Thymus (tissue), 11 donors: ENCODE measurements at regions not wholly inside any gene's neighbourhood (a gene's known extent, or its start where the extent isn't known, plus 50 kb on each side); places are given as distances from the start of the nearest gene placed in this dataset.
A peak's percentile ranks its signal among the peaks of the same experiment; 100 is the strongest.
"Not testable (repeated sequence)": the region's sequence is repeated elsewhere in the genome, so short reads cannot be mapped to it uniquely, and the experiment has no call there.

Source experiments
- DNase-seq, 9 donors: peaks; one replicate each; pipeline ENCODE4 v3.0.0-alpha.2; 2013; ENCODE audit warnings: low spot score in 9 of 9, low read depth in 6 of 9, missing footprints in 1 of 9
- H3K27ac ChIP-seq, 2 donors: one replicate each; pipeline ENCODE4 v1.5.1; 2013; ENCODE audit warnings: control low read depth in 1 of 2, low read depth in 1 of 2, low read length in 1 of 2, mild to moderate bottlenecking in 1 of 2, moderate library complexity in 1 of 2
- H3K27me3 ChIP-seq, 2 donors: one replicate each; pipeline ENCODE4 v1.5.1; 2013; ENCODE audit warnings: low read length in 1 of 2; ENCODE audit not compliant: control insufficient read depth in 2 of 2, insufficient read depth in 1 of 2
- H3K36me3 ChIP-seq, 2 donors: one replicate each; pipeline ENCODE4 v1.5.1; 2013; ENCODE audit warnings: low read length in 1 of 2, mild to moderate bottlenecking in 1 of 2, moderate library complexity in 1 of 2; ENCODE audit not compliant: control insufficient read depth in 2 of 2, insufficient read depth in 2 of 2
- H3K4me1 ChIP-seq, 2 donors: one replicate each; pipeline ENCODE4 v1.5.1; 2013; ENCODE audit warnings: low read length in 2 of 2; ENCODE audit not compliant: control insufficient read depth in 2 of 2, insufficient read depth in 2 of 2
- H3K4me3 ChIP-seq, 2 donors: one replicate each; pipeline ENCODE4 v1.5.1; 2013; ENCODE audit warnings: low read length in 2 of 2, control low read depth in 1 of 2, mild to moderate bottlenecking in 1 of 2
- H3K9me3 ChIP-seq, 2 donors: one replicate each; pipeline ENCODE4 v1.5.1; 2013; ENCODE audit warnings: low read length in 1 of 2, mild to moderate bottlenecking in 1 of 2; ENCODE audit not compliant: control insufficient read depth in 2 of 2, insufficient read depth in 1 of 2
- WGBS: extraction: QIAGEN DNeasy Blood & Tissue Kit; methylation state at CpG from one replicate; pipeline ENCODE4 v1.1.7; 2013; 5-methylcytosine and 5-hydroxymethylcytosine counted together
- donor health status: healthy.

DNA sequence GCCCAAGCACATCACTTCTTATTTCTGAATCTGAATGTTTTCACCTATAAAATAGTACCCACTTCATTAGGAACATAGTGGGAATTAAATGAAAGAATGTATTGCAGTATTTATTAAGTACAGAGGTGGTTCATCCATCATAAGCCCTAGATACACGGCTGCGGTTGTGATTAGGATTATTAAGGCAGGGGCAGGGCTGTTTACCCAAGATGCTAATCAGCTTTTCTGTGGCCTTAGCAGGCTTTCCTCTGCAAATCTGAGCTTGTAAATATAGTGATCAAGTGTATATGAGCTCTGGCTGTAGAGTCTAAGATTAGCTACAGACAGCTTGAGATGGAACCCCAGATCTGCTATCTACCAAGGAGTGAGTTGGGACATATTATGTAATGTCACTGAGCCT is 124.1 kb upstream of the ADRA1B start:
- Histone ChIP-seq H3K27ac (no peak overlapping the region), H3K4me1 (no peaks in the 10 kb centered on the region), H3K9me3 (no peaks in the 10 kb centered on the region), H3K36me3 (no peaks in the 10 kb centered on the region), H3K4me3 (no peak overlapping the region), H3K27me3 (no peaks in the 10 kb centered on the region)
- DNase-seq, result no peak
- WGBS, result 96% methylated on average over 2 of the region's 2 CpGs

DNA sequence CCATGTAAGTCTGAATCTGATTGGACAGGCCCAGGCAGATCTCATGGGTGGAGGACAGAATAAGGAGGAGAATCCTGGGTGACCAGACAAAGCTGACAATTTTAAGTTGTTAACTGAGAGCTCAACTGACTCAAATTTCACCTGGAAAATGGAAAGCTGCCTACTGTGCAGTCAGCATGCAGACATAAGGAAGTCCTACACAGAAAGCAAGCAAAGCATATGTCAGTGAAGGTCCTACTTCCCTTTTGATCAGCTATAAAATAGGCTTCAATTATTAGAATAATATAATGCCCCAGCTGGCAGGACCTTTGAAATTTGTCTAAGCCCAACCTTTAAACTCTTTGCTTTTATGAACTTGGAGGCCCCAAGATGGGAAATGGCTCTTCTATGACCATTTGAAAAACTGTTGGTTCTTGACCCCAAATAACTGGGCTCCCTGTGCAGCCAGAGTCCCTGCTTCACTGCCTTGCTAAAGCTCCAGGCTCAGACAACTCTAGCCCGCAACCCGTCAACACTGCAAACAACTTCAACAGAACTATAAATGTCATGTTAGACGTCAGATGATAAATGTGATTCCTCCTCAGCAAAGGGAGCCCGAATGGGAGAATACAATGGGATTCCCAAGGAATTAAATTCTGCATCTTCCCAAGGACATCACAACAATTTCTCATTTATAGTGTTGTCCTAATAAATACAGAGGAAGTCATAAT is 118.9 kb upstream of the ADRA1B start:
- WGBS, result 95% methylated on average over 4 of the region's 4 CpGs
- Histone ChIP-seq H3K4me3 (no peak overlapping the region), H3K27ac (no peak overlapping the region), H3K9me3 (no peaks in the 10 kb centered on the region), H3K4me1 (no peaks in the 10 kb centered on the region), H3K36me3 (no peaks in the 10 kb centered on the region), H3K27me3 (no peaks in the 10 kb centered on the region)
- DNase-seq, result no peak

DNA sequence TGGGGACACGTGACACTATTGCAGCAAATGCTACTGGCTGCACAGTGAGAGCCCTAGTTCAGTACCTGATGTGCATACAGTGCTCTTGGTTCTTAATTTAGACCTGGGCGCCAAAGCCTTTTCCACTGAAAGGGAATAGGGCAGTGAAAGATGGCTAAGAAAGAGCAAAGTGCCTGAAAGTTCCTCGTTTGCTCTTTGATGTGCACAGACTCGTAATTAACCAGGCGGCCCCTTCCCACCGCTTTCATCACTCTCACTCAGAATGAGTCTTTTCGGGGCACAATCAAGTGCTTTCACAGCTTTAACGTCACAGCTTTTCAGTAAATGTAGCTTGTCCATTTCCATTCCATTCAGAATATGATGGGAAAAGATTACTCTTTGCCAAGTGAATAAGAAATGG is 116.6 kb upstream of the ADRA1B start:
- Histone ChIP-seq H3K4me3 (no peak overlapping the region), H3K9me3 (no peaks in the 10 kb centered on the region), H3K4me1 (no peaks in the 10 kb centered on the region), H3K27me3 (no peaks in the 10 kb centered on the region), H3K27ac (no peak overlapping the region), H3K36me3 (no peaks in the 10 kb centered on the region)
- no peak for DNase-seq
- WGBS, result 97% methylated on average over 8 of the region's 8 CpGs

DNA sequence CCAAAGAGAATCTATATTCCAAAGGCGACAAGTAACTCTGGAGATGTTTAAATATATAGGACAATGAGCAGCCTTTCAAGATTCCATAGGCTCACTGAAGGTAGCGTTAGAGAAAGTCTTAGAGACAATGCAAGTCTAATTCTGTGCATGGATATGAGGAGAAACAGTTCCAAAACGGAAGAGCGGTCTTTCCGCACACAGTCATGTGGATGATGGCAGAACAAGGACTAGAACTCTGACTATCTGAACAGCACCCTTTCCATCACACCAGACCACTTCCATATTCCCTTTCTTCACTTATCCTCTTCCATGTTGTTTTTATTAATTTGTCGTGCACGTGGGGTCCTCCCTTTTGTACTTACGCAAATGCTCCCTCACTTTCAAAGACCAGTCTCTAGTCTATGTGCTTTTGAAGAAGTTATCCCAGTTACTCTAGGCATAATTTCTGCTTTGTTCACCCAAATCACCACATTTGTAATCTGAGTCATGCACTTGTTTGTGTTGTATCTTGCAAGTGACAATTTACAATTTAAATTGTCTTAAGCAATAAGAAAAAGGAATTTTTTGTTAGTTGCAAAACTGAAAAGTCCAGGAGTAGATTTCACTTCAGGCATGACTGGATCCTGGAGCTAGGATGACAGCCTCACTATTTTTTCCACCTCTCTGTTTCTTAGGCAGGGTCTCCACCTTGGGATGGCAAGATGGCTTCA is 116.0 kb upstream of the ADRA1B start:
- Histone ChIP-seq H3K27ac (no peak overlapping the region), H3K4me3 (no peak overlapping the region), H3K27me3 (no peaks in the 10 kb centered on the region), H3K36me3 (no peaks in the 10 kb centered on the region), H3K9me3 (no peaks in the 10 kb centered on the region), H3K4me1 (no peaks in the 10 kb centered on the region)
- DNase-seq, result no peak
- WGBS, result 98% methylated on average over 8 of the region's 8 CpGs

DNA sequence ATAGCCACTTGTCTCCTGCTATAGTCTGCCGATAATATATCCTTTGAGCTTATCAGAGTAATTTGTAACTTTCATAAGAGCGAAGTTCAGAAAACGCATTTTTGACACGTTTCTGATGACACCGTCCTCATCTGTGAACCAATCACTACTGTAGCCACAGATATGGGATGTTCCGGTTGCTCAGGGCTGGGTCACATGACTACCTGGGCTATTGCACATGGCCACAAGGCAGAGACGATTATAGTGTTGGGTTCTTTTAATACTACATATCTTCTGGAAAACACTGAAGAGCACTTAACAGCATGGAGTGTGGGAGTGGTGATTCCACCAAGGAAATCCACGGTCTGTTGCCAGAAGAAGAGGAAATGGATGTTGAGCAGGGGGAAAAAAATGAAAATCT is 115.0 kb upstream of the ADRA1B start:
- no peaks in the 10 kb centered on the region for H3K4me1 ChIP-seq
- no peaks in the 10 kb centered on the region for H3K36me3 ChIP-seq
- H3K9me3 ChIP-seq, result no peaks in the 10 kb centered on the region
- no peak overlapping the region for H3K4me3 ChIP-seq
- H3K27ac ChIP-seq, result no peak overlapping the region
- DNase-seq, result no peak
- H3K27me3 ChIP-seq, result no peaks in the 10 kb centered on the region
- WGBS, result 96% methylated on average over 8 of the region's 8 CpGs

DNA sequence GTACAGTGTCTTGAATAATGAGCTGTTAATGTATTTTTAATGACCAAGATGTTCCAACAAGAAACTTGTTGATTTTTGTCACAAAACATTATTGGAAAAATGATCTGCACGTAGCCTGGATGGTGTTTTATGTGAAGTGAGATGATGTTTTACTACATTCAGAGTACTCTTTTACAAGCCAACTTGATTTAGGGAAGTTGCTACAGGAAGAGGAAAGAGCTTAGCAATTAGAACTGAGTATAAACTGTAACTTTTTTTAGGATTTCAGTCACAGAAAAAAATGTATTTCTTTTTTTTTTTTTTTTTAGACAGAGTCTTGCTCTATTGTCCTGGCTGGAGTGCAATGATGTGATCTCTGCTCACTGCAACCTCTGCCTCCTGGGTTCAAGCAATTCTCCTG is 113.6 kb upstream of the ADRA1B start:
- H3K4me3 ChIP-seq, result no peak overlapping the region
- 26% methylated on average over 1 of the region's 1 CpG for WGBS
- H3K27me3 ChIP-seq, result no peaks in the 10 kb centered on the region
- no peaks in the 10 kb centered on the region for H3K9me3 ChIP-seq
- no peak overlapping the region for H3K27ac ChIP-seq
- no peak for DNase-seq
- H3K4me1 ChIP-seq, result no peaks in the 10 kb centered on the region
- no peaks in the 10 kb centered on the region for H3K36me3 ChIP-seq

DNA sequence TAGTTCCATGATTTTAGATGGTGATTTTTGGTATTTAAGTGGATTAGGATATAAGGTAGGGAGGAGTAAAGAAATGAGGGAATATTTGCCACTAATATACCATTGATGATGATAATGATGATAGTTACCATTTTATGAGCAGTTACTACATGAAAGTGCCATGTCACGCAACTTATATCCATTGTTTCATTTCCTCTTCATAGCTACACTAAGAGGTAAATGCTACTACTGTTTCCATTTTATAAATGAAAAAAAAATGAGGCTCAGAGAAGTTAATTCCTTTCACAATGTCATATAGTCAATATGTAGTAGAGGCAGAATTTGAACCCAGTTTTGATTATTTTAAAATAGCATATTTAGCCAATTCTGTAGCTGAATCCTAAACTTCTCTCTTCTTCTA is 112.2 kb upstream of the ADRA1B start:
- Histone ChIP-seq H3K27ac (no peak overlapping the region), H3K4me3 (no peak overlapping the region), H3K36me3 (no peaks in the 10 kb centered on the region), H3K9me3 (no peaks in the 10 kb centered on the region), H3K27me3 (no peaks in the 10 kb centered on the region), H3K4me1 (no peaks in the 10 kb centered on the region)
- 96% methylated on average over 1 of the region's 1 CpG for WGBS
- DNase-seq, result no peak

DNA sequence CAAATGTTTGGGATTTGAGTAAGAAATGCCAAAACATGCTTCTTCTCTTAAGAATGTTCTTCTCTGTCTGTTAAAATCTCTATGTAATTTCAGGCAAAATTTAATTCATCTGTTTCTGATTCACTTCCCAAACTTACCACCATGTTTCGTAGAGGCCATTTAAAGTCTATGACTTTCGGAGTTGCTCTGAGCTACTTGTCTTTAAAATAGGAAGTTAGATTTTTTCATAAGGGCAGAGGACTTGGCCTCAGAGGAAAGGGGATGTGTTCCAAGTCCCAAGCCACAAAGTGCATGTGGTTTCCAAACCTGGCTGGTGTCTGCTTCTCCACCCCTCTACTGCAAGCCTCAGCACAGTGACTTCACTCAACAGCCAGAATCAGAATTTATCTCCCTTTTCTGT is 111.3 kb upstream of the ADRA1B start:
- H3K27me3 ChIP-seq, result no peaks in the 10 kb centered on the region
- H3K4me3 ChIP-seq, result no peak overlapping the region
- DNase-seq, result peak in 2 of 9 donors; percentile 7 to 23
- no peaks in the 10 kb centered on the region for H3K9me3 ChIP-seq
- no peaks in the 10 kb centered on the region for H3K4me1 ChIP-seq
- H3K27ac ChIP-seq, result no peak overlapping the region
- WGBS, result 60% methylated on average over 2 of the region's 2 CpGs
- no peaks in the 10 kb centered on the region for H3K36me3 ChIP-seq

DNA sequence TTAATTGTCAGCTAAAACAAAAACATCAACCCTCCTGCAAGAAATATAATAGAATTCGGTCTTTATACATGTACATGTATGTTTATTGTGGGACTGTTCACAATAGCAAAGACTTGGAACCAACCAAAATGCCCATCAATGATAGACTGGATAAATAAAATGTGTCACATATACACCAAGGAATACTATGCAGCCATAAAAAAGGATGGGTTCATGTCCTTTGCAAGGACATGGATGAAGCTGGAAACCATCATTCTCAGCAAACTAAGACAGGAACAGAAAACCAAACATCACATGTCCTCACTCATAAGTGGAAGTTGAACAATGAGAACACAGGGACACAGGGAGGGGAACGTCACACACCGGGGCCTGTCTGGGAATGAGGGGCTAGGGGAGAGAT is 109.1 kb upstream of the ADRA1B start:
- not testable (repeated sequence) for H3K4me3 ChIP-seq, H3K27me3 ChIP-seq, H3K9me3 ChIP-seq, H3K27ac ChIP-seq, H3K36me3 ChIP-seq, DNase-seq, H3K4me1 ChIP-seq
- 91% methylated on average over 3 of the region's 3 CpGs for WGBS
